ENCODE measurements at regions not wholly inside any gene's neighbourhood (a gene's known extent, or its start where the extent isn't known, plus 50 kb on each side); places are given as distances from the start of the nearest gene placed in this dataset.

DNA sequence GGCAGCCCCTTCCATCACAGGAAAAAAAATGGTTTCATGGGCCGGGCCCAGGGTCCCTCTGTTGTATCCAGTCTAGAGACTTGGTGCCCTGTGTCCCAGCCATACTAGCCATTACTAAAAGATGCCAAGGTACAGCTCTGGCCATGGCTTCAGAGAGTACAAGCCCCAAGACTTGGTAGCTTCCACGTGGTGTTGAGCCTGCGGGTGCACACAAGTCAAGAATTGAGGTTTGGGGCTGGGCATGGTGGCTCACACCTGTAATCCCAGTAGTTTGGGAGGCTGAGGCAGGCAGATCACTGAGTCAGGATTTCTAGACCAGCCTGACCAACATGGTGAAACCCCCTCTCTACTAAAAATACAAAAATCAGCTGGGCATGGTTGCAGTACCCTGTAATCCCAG is 214.3 kb downstream of the LIG4 start:
- no peaks in the 10 kb centered on the region for H3K36me3 Mint-ChIP-seq
- H3K27ac Mint-ChIP-seq: no peak overlapping the region
- ATAC-seq: no peak
- H3K4me3 Mint-ChIP-seq: no peak overlapping the region
- peaks cover 8% of the 10 kb centered on the region for H3K9me3 Mint-ChIP-seq
- no peaks in the 10 kb centered on the region for H3K27me3 Mint-ChIP-seq
- H3K4me1 Mint-ChIP-seq: no peaks in the 10 kb centered on the region

DNA sequence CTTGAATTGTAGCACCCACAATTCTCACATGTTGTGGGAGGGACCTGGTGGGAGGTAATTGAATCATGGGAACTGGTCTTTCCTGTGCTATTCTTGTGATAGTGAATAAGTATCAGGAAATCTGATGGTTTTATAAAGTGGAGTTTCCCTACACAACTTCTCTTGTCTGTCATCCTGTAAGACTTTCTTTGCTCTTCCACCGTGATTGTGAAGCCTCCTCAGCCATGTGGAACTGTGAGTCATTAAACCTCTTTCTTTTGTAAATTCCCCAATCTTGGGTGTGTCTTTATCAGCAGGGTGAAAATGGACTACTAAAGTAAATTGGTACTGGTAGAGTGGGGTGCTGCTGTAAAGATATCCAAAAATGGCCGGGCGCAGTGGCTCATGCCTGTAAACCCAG is 215.6 kb downstream of the LIG4 start:
- H3K4me1 Mint-ChIP-seq: no peaks in the 10 kb centered on the region
- peaks cover 8% of the 10 kb centered on the region for H3K9me3 Mint-ChIP-seq
- no peaks in the 10 kb centered on the region for H3K27me3 Mint-ChIP-seq
- no peaks in the 10 kb centered on the region for H3K36me3 Mint-ChIP-seq
- no peak overlapping the region for H3K4me3 Mint-ChIP-seq
- no peak overlapping the region for H3K27ac Mint-ChIP-seq
- no peak for ATAC-seq

DNA sequence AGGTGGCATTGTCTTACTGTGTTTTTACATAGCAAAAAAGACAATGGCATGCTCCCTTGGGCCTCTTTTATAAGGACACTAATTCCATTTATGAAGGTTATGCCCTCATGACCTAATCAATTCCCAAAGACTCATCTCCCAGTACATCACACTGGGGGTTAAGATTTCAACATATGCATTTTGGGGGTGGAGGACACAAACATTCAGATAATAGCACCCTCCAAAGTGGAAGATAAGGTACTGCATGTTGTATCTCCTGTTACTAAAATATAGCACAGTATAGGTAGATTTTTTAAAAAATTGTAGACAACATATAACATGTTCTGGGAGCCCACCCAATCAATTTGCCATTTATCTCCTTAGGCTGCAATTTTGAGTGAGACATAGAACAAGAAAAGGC is 221.2 kb downstream of the LIG4 start:
- no peaks in the 10 kb centered on the region for H3K36me3 Mint-ChIP-seq
- no peaks in the 10 kb centered on the region for H3K27me3 Mint-ChIP-seq
- peaks cover 8% of the 10 kb centered on the region for H3K9me3 Mint-ChIP-seq
- H3K4me1 Mint-ChIP-seq: no peaks in the 10 kb centered on the region
- no peak overlapping the region for H3K4me3 Mint-ChIP-seq
- no peak overlapping the region for H3K27ac Mint-ChIP-seq
- no peak for ATAC-seq

DNA sequence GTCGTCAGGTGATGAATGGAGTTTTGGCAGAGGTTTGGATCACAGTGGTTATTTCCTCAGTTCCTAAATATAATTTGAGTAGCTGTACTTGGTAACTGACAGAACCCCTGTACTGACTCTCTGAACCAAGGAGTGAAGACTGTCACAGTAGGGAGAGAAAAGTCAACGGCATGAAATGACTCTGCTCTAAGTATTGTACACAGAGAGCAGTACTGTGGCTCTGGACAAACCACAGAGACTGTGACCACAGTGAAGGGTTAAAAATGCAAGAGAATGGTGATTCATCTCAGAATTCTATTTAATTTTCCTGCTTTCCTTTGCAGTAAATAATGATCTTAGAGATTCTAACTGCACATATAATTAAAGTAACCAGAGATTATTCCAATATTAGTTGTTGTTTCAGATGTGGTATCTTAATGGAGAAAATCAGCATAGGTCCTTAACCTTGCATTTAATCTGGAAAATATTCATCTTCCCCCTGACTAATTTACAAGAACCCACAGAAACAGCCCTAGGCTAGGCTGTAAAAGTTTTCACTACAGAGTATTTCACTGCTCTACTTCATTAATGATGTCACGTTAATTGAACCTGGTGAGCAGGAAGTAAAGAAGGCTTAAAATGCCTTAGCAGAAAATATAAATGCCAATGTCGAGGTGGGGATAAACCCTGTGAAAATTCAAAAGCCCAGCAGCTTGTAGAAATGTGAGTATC is 221.9 kb downstream of the LIG4 start:
- ATAC-seq: no peak
- no peaks in the 10 kb centered on the region for H3K36me3 Mint-ChIP-seq

DNA sequence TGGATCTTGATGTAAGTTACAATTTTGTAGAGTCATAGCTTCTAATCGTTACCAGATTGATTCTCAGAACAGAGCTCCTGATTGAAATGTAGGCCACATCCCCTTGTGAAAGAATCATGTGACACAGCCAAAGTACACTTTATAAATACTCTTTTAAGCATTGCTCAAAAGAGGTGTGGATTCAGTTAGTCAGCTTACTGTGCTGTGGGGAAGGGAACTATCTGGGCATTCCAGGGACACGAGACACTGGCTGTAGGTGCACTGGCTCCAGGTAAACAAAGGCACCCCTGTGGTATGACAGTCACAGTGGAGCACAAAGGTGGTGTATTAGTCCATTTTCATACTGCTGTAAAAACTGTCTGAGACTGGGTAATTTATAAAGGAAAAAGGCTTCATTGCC is 222.8 kb downstream of the LIG4 start:
- no peak overlapping the region for H3K27ac Mint-ChIP-seq

More for the DNA sequence above, 221.9 kb downstream of the LIG4 start:
- no peaks in the 10 kb centered on the region for H3K27me3 Mint-ChIP-seq
- no peaks in the 10 kb centered on the region for H3K4me1 Mint-ChIP-seq
- peaks cover 8% of the 10 kb centered on the region for H3K9me3 Mint-ChIP-seq
- no peak overlapping the region for H3K27ac Mint-ChIP-seq
- no peak overlapping the region for H3K4me3 Mint-ChIP-seq

DNA sequence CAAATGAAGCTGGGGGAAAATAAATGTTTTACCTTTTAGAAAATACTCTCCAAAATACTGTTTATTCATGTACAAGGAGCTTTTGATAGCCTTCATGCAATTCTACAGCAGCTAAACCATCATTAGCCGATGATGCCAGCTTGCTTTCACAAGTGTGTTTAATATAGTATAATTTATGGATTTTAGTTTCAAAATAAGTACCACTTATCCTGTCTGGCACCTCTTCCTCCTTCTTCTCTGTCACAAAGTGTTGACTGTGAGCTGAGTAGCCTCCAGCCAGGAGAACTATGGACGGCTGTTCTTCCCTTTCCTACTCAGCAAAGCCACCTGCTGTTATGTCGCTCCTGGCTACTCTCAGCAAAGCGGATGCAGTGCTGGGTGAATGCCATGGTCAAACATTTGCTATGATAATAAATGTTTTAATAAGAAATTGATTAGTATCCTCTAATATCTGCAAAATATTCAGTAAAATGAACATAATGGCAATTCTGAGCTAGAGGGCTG is 238.2 kb downstream of the LIG4 start:
- Mint-ChIP-seq H3K4me3 (no peak overlapping the region), H3K27me3 (no peaks in the 10 kb centered on the region), H3K9me3 (no peaks in the 10 kb centered on the region), H3K27ac (no peak overlapping the region), H3K36me3 (no peaks in the 10 kb centered on the region), H3K4me1 (no peaks in the 10 kb centered on the region)
- ATAC-seq: no peak

More for the DNA sequence above, 222.8 kb downstream of the LIG4 start:
- ATAC-seq: no peak
- Mint-ChIP-seq H3K36me3 (no peaks in the 10 kb centered on the region), H3K4me1 (no peaks in the 10 kb centered on the region), H3K4me3 (no peak overlapping the region), H3K27me3 (no peaks in the 10 kb centered on the region), H3K9me3 (peaks cover 5% of the 10 kb centered on the region)

DNA sequence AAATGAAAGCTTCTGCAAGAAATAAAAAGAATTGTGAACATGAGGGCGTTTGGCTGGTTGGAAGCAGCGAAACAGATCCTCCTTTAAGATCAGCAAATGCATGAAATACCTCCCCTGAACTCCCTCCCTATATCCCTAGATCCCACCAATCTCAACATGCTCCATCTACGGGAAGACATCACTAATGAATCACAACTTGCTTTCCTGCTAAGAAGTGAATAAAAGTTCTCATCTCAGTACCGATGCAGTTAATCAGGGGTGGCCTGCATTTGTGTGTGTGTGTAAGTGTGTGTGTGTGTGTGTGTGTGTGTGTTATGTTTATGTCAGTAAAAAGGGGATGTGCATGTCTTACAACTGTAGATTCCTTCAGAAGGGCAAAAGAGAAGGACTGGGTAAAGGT is 238.7 kb downstream of the LIG4 start:
- no peak for ATAC-seq
- Mint-ChIP-seq H3K36me3 (no peaks in the 10 kb centered on the region), H3K27me3 (no peaks in the 10 kb centered on the region), H3K4me1 (no peaks in the 10 kb centered on the region), H3K27ac (no peak overlapping the region), H3K4me3 (no peak overlapping the region), H3K9me3 (no peaks in the 10 kb centered on the region)

DNA sequence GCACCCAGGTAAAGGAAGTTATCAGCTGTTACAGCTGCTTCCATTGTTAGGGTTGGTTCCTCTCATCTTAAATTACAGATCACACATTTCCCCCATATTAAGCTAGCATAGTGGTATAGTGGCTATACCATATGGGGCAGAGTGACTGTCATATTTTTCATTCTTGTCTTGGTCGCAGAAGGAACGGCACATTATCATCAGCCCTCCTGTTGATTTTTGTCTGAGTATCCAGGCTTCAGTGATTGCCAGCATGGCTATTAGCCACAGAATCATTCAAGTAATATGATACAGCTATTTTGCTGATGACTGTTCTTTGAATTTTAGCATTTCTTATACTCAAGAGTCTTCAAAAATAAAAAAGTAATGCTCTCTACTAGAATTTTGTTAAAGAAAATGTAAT is 240.9 kb downstream of the LIG4 start:
- H3K27ac Mint-ChIP-seq: no peak overlapping the region
- no peak overlapping the region for H3K4me3 Mint-ChIP-seq
- H3K4me1 Mint-ChIP-seq: no peaks in the 10 kb centered on the region
- no peaks in the 10 kb centered on the region for H3K27me3 Mint-ChIP-seq
- H3K36me3 Mint-ChIP-seq: no peaks in the 10 kb centered on the region
- no peaks in the 10 kb centered on the region for H3K9me3 Mint-ChIP-seq
- ATAC-seq: no peak

DNA sequence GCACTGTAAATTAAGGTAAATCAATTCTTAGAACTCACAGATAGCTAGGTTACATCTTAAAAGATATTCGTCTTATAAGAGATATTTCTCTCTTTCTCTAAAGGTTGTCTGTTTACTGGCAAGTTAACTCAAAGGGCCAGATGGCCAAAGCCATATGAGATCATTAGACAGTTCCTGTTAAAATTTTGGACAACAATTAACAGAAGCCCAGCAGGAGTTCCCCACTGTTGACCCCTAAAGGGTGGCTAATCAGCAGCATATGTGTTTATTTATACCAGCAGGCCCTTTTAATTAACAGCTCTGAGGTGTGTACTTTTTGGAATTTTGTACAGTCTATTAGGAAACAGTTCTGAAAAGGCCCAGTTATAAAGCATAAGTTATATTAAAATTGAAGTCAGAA is 245.8 kb downstream of the LIG4 start:
- Mint-ChIP-seq H3K27ac (no peak overlapping the region), H3K4me1 (no peaks in the 10 kb centered on the region), H3K36me3 (no peaks in the 10 kb centered on the region), H3K9me3 (no peaks in the 10 kb centered on the region), H3K4me3 (no peak overlapping the region), H3K27me3 (no peaks in the 10 kb centered on the region)
- ATAC-seq: no peak

DNA sequence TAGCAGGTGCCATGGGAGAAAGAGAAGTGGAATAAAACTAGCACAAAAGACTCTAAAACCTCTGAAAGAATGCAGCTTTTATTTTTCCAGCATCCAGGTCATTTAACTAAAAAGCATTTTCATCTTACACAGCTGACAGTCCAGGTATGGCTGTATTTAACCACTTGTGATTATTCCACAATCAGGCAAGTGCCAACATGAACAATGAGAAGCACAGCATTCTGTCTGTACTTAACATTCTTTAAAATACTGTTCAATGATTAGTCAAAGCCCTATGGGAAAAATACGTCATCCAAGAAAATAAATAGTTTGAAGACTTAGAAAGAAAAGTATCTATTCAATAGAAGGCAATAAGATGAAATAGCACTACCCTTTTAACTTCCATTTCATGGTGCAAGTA is 246.9 kb downstream of the LIG4 start:
- Mint-ChIP-seq H3K9me3 (no peaks in the 10 kb centered on the region), H3K4me3 (no peak overlapping the region), H3K27ac (no peak overlapping the region), H3K36me3 (no peaks in the 10 kb centered on the region), H3K27me3 (no peaks in the 10 kb centered on the region), H3K4me1 (no peaks in the 10 kb centered on the region)
- ATAC-seq: no peak

DNA sequence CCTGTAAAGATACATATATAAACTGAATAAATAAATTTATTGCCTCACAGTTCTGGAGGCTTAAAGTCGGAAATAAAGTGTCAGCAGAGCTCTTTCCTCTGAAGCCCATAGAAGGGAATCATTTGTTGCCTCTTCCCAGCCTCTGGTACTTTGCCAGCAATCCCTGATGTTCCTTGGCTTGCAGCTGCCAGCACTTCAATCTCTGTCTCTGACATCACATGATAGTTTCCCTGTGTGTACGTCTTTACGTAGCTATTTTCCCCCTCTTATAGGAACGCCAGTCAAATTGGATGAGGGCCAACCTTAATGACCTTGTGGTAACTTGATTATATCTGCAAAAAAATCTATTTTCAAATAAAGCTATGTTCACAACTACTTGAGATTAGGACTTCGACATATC is 250.9 kb downstream of the LIG4 start:
- no peaks in the 10 kb centered on the region for H3K9me3 Mint-ChIP-seq
- ATAC-seq: no peak

DNA sequence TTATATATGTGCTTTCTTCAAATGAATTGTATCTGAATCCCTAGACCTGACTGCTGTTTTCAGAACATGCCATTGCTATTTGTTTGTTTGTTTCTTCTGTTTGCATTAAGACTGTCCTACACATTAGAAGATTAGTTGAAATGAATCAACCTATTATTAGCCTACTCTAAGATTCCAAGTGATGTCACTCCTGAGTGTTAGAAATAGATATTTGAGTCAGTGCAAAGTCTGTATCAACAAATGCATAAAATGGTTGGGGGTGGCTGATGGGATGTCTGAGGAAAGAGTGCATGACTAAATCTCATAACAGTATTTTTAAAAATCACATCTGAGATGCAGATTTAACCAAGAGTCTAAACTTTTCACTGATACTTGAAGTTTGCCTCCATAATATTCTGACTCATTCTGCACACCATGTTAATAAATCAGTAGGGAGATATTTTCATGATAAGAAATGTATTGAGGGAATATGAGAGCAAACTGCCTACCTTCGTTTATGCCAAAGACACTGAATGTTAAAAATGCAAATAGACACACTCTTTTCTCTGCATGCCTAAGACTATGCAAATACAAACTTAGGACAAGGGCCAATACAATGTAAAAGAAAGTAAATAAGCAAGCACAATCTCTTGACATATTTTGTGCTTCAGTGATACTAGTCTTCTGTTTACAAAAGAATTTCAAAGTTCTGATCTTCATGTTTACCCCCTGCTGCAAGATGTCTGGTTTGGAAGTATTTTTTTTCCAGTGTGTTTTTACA is 253.3 kb downstream of the LIG4 start:
- H3K4me1 Mint-ChIP-seq: no peaks in the 10 kb centered on the region
- no peaks in the 10 kb centered on the region for H3K9me3 Mint-ChIP-seq
- H3K27ac Mint-ChIP-seq: no peak overlapping the region
- ATAC-seq: no peak
- no peaks in the 10 kb centered on the region for H3K27me3 Mint-ChIP-seq
- H3K4me3 Mint-ChIP-seq: no peak overlapping the region
- H3K36me3 Mint-ChIP-seq: no peaks in the 10 kb centered on the region

More for the DNA sequence above, 250.9 kb downstream of the LIG4 start:
- no peaks in the 10 kb centered on the region for H3K36me3 Mint-ChIP-seq
- H3K27ac Mint-ChIP-seq: no peak overlapping the region
- no peak overlapping the region for H3K4me3 Mint-ChIP-seq
- H3K4me1 Mint-ChIP-seq: no peaks in the 10 kb centered on the region
- H3K27me3 Mint-ChIP-seq: no peaks in the 10 kb centered on the region

DNA sequence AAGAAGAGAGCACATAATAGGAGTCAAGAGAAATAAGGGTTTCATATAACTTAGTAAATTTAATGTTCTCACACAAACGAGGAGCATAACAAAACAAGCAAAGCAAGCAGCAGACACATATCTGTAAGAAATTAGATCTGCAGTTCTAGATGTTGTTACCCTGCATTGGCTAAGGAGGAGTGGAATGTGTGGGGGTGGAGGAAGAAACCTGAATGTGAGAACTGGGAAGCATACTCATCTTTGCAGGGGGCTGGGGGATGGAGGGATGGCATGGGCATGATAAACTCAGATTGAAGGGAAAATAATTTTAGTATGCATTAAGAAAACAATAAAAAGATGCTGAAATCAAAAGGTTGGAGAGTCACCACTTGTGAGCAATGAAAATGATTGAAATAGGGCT is 255.0 kb downstream of the LIG4 start:
- Mint-ChIP-seq H3K4me3 (no peak overlapping the region), H3K27ac (no peak overlapping the region), H3K27me3 (no peaks in the 10 kb centered on the region), H3K36me3 (no peaks in the 10 kb centered on the region), H3K4me1 (no peaks in the 10 kb centered on the region), H3K9me3 (no peaks in the 10 kb centered on the region)
- no peak for ATAC-seq

DNA sequence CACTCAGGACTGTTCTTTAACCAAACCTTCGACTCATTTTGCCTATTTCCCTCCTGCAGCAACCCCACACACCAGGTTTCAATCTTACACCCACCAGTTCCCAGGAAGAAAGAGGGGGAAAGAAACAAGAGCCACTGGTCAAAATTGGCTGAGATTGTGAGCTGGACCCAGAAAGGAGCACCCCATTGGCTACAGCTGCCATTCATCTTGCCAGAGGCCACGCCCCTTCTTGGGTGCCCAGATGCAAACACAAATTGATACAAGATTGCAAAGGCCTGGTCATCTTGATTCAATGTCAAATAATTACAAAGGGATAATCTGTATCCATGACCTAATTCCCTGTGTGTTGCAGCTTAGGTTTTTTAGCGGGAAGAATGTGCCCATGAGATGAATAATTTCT is 258.4 kb downstream of the LIG4 start:
- H3K4me1 Mint-ChIP-seq: no peaks in the 10 kb centered on the region
- H3K4me3 Mint-ChIP-seq: no peak overlapping the region
- no peaks in the 10 kb centered on the region for H3K27me3 Mint-ChIP-seq
- no peak overlapping the region for H3K27ac Mint-ChIP-seq
- peaks cover 4% of the 10 kb centered on the region for H3K9me3 Mint-ChIP-seq
- ATAC-seq: no peak
- no peaks in the 10 kb centered on the region for H3K36me3 Mint-ChIP-seq

DNA sequence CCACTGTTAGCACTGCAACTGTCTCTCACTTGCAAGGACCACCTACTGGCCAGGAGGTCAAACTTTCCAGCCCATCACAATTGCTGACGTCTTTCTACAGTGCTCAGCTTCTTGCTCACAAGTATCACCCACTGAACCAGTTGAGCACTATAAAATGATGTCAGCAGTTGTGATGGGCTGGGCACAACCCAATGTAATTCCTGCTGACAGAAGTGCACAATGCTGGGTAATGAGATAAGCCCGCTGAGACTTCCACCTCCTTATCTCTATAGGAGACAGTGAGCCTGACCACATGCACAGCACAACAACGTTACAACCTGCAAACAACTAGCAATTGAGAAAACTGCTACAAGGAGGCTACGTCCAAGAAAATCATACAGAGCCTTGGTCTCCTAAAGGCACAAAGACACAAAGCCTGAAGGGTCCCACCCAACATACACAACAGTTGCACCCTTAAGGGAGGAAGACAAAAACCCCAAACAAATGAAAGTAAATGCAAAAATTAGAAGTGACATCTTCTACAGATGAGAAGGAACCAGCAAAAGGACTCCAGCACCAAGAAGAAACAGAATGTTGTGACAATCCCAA is 273.2 kb downstream of the LIG4 start:
- H3K4me3 Mint-ChIP-seq: no peak overlapping the region
- H3K36me3 Mint-ChIP-seq: no peaks in the 10 kb centered on the region
- H3K4me1 Mint-ChIP-seq: no peaks in the 10 kb centered on the region
- H3K27ac Mint-ChIP-seq: no peak overlapping the region
- no peak for ATAC-seq
- H3K27me3 Mint-ChIP-seq: no peaks in the 10 kb centered on the region
- H3K9me3 Mint-ChIP-seq: peaks cover 6% of the 10 kb centered on the region
